Left ventricle myocardium inferior (tissue), 1 donor: ENCODE measurements at regions not wholly inside any gene's neighbourhood (a gene's known extent, or its start where the extent isn't known, plus 50 kb on each side); places are given as distances from the start of the nearest gene placed in this dataset.

Experiments used
- DNase-seq: peaks from one replicate; pipeline ENCODE4 v3.0.0-alpha.2; 2020
- H3K27ac ChIP-seq: fragments of 200-600 bp; replicated peaks from 2 replicates; pipeline ENCODE4 v1.8.0; 2021
- H3K27me3 ChIP-seq: fragments of 200-600 bp; 2 replicates; pipeline ENCODE4 v1.8.0; 2021; ENCODE audit warnings: low read depth
- H3K36me3 ChIP-seq: fragments of 200-600 bp; 2 replicates; pipeline ENCODE4 v1.8.0; 2021
- H3K4me1 ChIP-seq: fragments of 200-600 bp; 2 replicates; pipeline ENCODE4 v1.8.0; 2021
- H3K4me3 ChIP-seq: fragments of 200-600 bp; 2 replicates; pipeline ENCODE4 v1.8.0; 2021; ENCODE audit warnings: mild to moderate bottlenecking, moderate library complexity
- H3K9me3 ChIP-seq: fragments of 200-600 bp; replicated peaks from 2 replicates; pipeline ENCODE4 v1.8.0; 2021
- CTCF ChIP-seq: fragments of 200-600 bp; IDR thresholded peaks from 2 replicates; pipeline ENCODE4 v1.8.0; 2021; ENCODE audit warnings: antibody characterized with exemption, mild to moderate bottlenecking, borderline replicate concordance
- intact Hi-C: fragments of 100-400 bp; cut with micrococcal nuclease; formaldehyde crosslinking; loops from one replicate; pipeline ENCODE4 v1.11.0; 2022
- donor health status: DM: no; HTN: yes; CAD: no; lungs with severe emphysema.

DNA sequence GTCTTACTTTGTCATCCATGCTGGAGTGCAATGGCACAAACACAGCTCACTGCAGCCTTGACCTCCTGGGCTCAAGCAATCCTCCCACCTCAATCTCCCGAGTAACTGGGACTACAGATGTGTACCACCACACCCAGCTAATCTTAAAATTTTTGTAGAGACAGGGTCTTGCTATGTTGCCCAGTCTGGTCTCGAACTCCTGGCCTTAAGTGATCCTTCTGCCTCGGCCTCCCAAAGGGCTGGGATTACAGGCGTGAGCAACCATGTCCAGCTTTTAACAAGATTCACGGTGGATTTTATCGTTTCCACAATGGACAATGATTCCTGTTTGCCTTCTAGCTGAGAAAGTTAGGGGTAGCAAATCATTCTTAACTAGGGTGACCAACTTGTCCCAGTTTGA, 165.9 kb downstream of the ZNF608 start:
- H3K4me3 ChIP-seq, result no peak overlapping the region
- DNase-seq, result no peak
- H3K4me1 ChIP-seq, result no peaks in the 10 kb centered on the region
- H3K27me3 ChIP-seq, result no peaks in the 10 kb centered on the region
- no peak for TF ChIP-seq CTCF
- H3K27ac ChIP-seq, result no peak overlapping the region
- peaks cover 11% of the 10 kb centered on the region for H3K9me3 ChIP-seq
- intact Hi-C loops, result no loop called here
- no peaks in the 10 kb centered on the region for H3K36me3 ChIP-seq

DNA sequence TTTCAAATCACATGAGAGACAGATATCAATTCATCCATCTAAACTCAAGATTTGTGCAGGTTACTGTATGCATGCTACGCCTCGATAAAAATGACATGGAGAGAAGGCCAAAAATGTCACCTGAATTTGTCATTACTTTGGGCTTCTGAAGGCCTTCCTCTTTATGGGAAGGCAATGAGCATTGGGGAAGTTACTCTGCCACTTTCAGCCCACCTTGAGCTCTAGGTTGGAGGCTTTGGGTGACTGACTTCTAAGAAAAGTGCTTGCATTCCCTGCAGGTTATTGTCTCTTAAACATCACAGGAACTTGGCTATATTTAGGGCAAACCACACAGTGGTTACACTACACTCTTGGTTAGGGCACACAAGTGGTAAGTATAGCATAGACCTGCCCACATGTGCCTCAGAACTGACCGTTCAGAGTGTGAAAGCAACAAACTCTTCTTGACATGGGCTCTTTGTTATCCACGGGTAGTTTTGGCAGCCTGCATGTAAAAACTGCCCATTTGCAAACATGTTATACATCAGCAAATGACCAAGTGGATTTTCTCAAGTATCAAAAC, 169.5 kb downstream of the ZNF608 start:
- H3K9me3 ChIP-seq, result no peaks in the 10 kb centered on the region
- H3K27me3 ChIP-seq, result no peaks in the 10 kb centered on the region
- no peak overlapping the region for H3K27ac ChIP-seq
- no peak for DNase-seq
- peaks cover 4% of the 10 kb centered on the region for H3K4me1 ChIP-seq
- intact Hi-C loops, result no loop called here
- no peak for TF ChIP-seq CTCF
- H3K36me3 ChIP-seq, result no peaks in the 10 kb centered on the region
- H3K4me3 ChIP-seq, result no peak overlapping the region

GRCh38 chr5:124575725-124576124, 170.7 kb downstream of the ZNF608 start:
- DNase-seq, result no peak
- Histone ChIP-seq H3K4me3 (no peak overlapping the region), H3K27me3 (no peaks in the 10 kb centered on the region), H3K36me3 (no peaks in the 10 kb centered on the region), H3K4me1 (peaks cover 6% of the 10 kb centered on the region), H3K9me3 (no peaks in the 10 kb centered on the region), H3K27ac (no peak overlapping the region)
- intact Hi-C loops, result no loop called here
- TF ChIP-seq CTCF, result no peak

DNA sequence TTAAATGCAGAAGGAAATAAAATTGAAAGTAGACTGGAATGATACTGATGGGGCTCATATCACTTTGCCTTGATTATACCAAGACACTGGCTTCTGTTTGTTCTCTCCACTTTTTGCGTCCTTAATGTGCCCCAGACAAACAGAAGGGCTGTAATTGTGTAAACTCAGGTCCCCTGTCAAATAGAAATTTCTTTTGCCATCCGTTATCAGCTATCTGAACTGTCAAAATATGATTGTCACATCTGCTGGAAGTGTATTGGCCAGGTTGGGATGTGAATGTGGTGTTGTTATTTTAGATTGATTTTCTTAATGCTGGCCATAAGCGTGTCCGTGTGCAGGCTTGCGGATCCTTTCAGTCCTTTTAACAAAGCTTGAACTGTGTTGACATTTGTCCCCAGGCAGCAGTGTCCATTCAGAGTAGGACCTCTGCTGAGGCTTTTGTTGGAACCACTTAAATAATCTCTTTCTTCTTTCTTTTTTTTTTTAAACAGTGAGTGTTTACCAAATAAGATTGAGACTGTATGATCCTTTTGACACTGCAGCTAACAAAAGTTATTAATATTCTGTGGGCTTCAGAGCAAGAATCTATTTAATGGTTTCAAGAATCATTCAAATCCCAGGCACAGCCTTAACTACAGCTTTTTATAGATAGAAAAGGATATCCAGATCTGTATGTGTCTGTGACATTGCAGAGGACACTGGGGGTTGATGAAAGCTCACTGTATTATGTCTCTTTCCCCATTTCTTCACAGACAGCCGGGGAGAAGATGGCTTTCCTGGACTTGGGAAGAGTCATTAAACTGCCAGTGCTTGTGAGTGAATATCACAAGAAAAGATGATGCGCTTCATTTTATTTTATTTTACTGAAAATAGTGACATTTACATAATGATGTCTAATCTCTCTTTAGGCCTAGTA, 171.7 kb downstream of the ZNF608 start:
- Histone ChIP-seq H3K27ac (no peak overlapping the region), H3K4me1 (peaks cover 13% of the 10 kb centered on the region), H3K36me3 (no peaks in the 10 kb centered on the region), H3K9me3 (no peaks in the 10 kb centered on the region), H3K4me3 (no peak overlapping the region), H3K27me3 (no peaks in the 10 kb centered on the region)
- intact Hi-C loops, result no loop called here
- TF ChIP-seq CTCF, result no peak
- DNase-seq, result no peak

DNA sequence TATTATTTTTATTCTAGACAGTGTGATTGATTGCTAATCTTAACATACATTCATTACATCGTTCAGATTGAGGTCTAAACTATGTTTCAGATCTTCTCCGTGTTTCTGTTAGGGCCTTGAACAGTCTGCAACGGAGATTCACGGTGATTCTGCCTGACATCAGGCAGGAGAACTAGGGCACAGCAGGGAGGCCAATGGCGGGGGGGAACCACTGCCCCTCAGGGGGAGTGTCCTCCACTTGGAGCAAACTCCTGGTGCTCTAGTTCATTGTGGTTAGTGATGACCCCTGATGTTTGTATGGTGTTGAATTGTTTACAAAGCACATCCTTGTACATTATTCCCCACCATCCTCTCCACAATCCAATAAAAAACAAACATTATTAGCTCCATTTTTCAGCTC, 173.5 kb downstream of the ZNF608 start:
- no peak overlapping the region for H3K27ac ChIP-seq
- peaks cover 13% of the 10 kb centered on the region for H3K4me1 ChIP-seq
- no peak for TF ChIP-seq CTCF
- H3K36me3 ChIP-seq, result no peaks in the 10 kb centered on the region
- no peaks in the 10 kb centered on the region for H3K27me3 ChIP-seq
- H3K4me3 ChIP-seq, result no peak overlapping the region
- intact Hi-C loops, result no loop called here
- DNase-seq, result no peak
- no peaks in the 10 kb centered on the region for H3K9me3 ChIP-seq
